H9 (cell line): ENCODE measurements at regions not wholly inside any gene's neighbourhood (a gene's known extent, or its start where the extent isn't known, plus 50 kb on each side); places are given as distances from the start of the nearest gene placed in this dataset.

ENCODE experiments used
- DNase-seq: peaks from one replicate; pipeline ENCODE4 v3.0.0-alpha.2; 2017
- H2AFZ ChIP-seq: one replicate; pipeline ENCODE4 v1.6.1; 2013; ENCODE audit warnings: mild to moderate bottlenecking, low read length, control low read depth, moderate library complexity
- H2AK5ac ChIP-seq: 2 replicates; pipeline ENCODE4 v1.6.1; 2013; ENCODE audit warnings: low read length, control low read depth, mixed read lengths; ENCODE audit not compliant: insufficient read length
- H2BK120ac ChIP-seq: one replicate; pipeline ENCODE4 v1.6.1; 2013; ENCODE audit warnings: low read depth, mild to moderate bottlenecking, low read length, control low read depth, inconsistent platforms; ENCODE audit not compliant: poor library complexity, severe bottlenecking
- H2BK12ac ChIP-seq: 2 replicates; pipeline ENCODE4 v1.6.1; 2013; ENCODE audit warnings: low read length, control low read depth, mixed read lengths, low read depth; ENCODE audit not compliant: insufficient read length
- H2BK15ac ChIP-seq: 2 replicates; pipeline ENCODE4 v1.6.1; 2013; ENCODE audit warnings: low read depth, low read length, control low read depth
- H2BK20ac ChIP-seq: one replicate; pipeline ENCODE4 v1.6.1; 2013; ENCODE audit warnings: low read depth, mild to moderate bottlenecking, low read length, control low read depth, inconsistent platforms; ENCODE audit not compliant: poor library complexity, severe bottlenecking
- H2BK5ac ChIP-seq: 2 replicates; pipeline ENCODE4 v1.6.1; 2013; ENCODE audit warnings: low read length, control low read depth, mixed read lengths; ENCODE audit not compliant: insufficient read length
- H3K14ac ChIP-seq: 2 replicates; pipeline ENCODE4 v1.6.1; 2013; ENCODE audit warnings: low read length, control low read depth; ENCODE audit not compliant: insufficient read depth
- H3K18ac ChIP-seq: 2 replicates; pipeline ENCODE4 v1.6.1; 2013; ENCODE audit warnings: low read depth, mild to moderate bottlenecking, mixed read lengths, low read length, control low read depth; ENCODE audit not compliant: insufficient read length
- H3K23ac ChIP-seq: 2 replicates; pipeline ENCODE4 v1.6.1; 2013; ENCODE audit warnings: low read length, control low read depth, mixed read lengths, low read depth; ENCODE audit not compliant: insufficient read length
- H3K23me2 ChIP-seq: 2 replicates; pipeline ENCODE4 v1.6.1; 2013; ENCODE audit warnings: low read depth, mild to moderate bottlenecking, mixed read lengths, low read length, control low read depth; ENCODE audit not compliant: insufficient read length, poor library complexity, severe bottlenecking
- H3K27ac ChIP-seq: 2 replicates; pipeline ENCODE4 v1.5.1; 2013; ENCODE audit warnings: low read length, control low read depth, mixed read lengths, low read depth; ENCODE audit not compliant: insufficient read length
- H3K27me3 ChIP-seq: 2 replicates; pipeline ENCODE4 v1.6.1; 2013; ENCODE audit warnings: low read length, control low read depth, inconsistent platforms; ENCODE audit not compliant: insufficient read depth
- H3K4ac ChIP-seq: 2 replicates; pipeline ENCODE4 v1.6.1; 2013; ENCODE audit warnings: low read depth, mild to moderate bottlenecking, control low read depth, inconsistent platforms, low read length, moderate library complexity
- H3K4me1 ChIP-seq: 2 replicates; pipeline ENCODE4 v1.6.1; 2013; ENCODE audit warnings: low read length, control low read depth, inconsistent platforms; ENCODE audit not compliant: insufficient read depth
- H3K4me2 ChIP-seq: 2 replicates; pipeline ENCODE4 v1.6.1; 2013; ENCODE audit warnings: low read length, control low read depth, mixed read lengths; ENCODE audit not compliant: insufficient read length, insufficient read depth
- H3K56ac ChIP-seq: 2 replicates; pipeline ENCODE4 v1.6.1; 2013; ENCODE audit warnings: low read depth, mild to moderate bottlenecking, mixed read lengths, low read length, control low read depth; ENCODE audit not compliant: insufficient read length
- H3K79me1 ChIP-seq: 2 replicates; pipeline ENCODE4 v1.6.1; 2013; ENCODE audit warnings: low read depth, mild to moderate bottlenecking, moderate library complexity, low read length, control low read depth, inconsistent platforms; ENCODE audit not compliant: insufficient read depth, poor library complexity, severe bottlenecking
- H3K79me2 ChIP-seq: 2 replicates; pipeline ENCODE4 v1.6.1; 2013; ENCODE audit warnings: low read length, control low read depth, inconsistent platforms; ENCODE audit not compliant: insufficient read depth
- H3K9ac ChIP-seq: 2 replicates; pipeline ENCODE4 v1.6.1; 2013; ENCODE audit warnings: low read length, control low read depth, mixed read lengths; ENCODE audit not compliant: insufficient read length; ENCODE audit errors: extremely low read depth
- H3K9me3 ChIP-seq: one replicate; pipeline ENCODE4 v1.6.1; 2013; ENCODE audit warnings: low read depth, low read length, inconsistent platforms; ENCODE audit not compliant: control insufficient read depth
- H3T11ph ChIP-seq: one replicate; pipeline ENCODE4 v1.6.1; 2013; ENCODE audit warnings: mild to moderate bottlenecking, low read length, control low read depth, inconsistent platforms
- H4K20me1 ChIP-seq: one replicate; pipeline ENCODE4 v1.6.1; 2013; ENCODE audit not compliant: control insufficient read depth, insufficient read length, insufficient read depth
- H4K5ac ChIP-seq: 2 replicates; pipeline ENCODE4 v1.6.1; 2013; ENCODE audit warnings: low read depth, mild to moderate bottlenecking, mixed read lengths, low read length, control low read depth; ENCODE audit not compliant: insufficient read length
- H4K8ac ChIP-seq: replicated peaks from 2 replicates; pipeline ENCODE4 v1.6.1; 2013; ENCODE audit warnings: low read length, control low read depth, mixed read lengths, low read depth; ENCODE audit not compliant: insufficient read length
- H4K91ac ChIP-seq: 2 replicates; pipeline ENCODE4 v1.6.1; 2013; ENCODE audit warnings: low read depth, mild to moderate bottlenecking, moderate library complexity, mixed read lengths, low read length, control low read depth; ENCODE audit not compliant: insufficient read length
- H3K27ac Mint-ChIP-seq, 3 experiments: 2 replicates in 2 of 3; 3 replicates in 1 of 3; pipeline ENCODE4 v1.8.0; 2020 to 2021; ENCODE audit warnings: mixed read lengths in 3 of 3, mild to moderate bottlenecking in 1 of 3, moderate library complexity in 1 of 3
- H3K27me3 Mint-ChIP-seq: 2 replicates; pipeline ENCODE4 v1.8.0; 2021; ENCODE audit warnings: low read depth, mild to moderate bottlenecking, moderate library complexity, mixed read lengths
- H3K36me3 Mint-ChIP-seq, 3 experiments: 2 replicates in 2 of 3; 3 replicates in 1 of 3; pipeline ENCODE4 v1.8.0; 2020 to 2021; ENCODE audit warnings: low read depth in 3 of 3, mixed read lengths in 3 of 3; ENCODE audit not compliant: insufficient read depth in 1 of 3
- H3K4me1 Mint-ChIP-seq, 2 experiments: 2 replicates each; pipeline ENCODE4 v1.8.0; 2020; ENCODE audit warnings: mixed read lengths in 2 of 2
- H3K4me3 Mint-ChIP-seq, 2 experiments: 2 replicates in 1 of 2; 3 replicates in 1 of 2; pipeline ENCODE4 v1.8.0; 2020 to 2021; ENCODE audit warnings: mild to moderate bottlenecking in 2 of 2, mixed read lengths in 2 of 2, moderate library complexity in 1 of 2
- H3K9me3 Mint-ChIP-seq, 2 experiments: 2 replicates in 1 of 2; 3 replicates in 1 of 2; pipeline ENCODE4 v1.8.0; 2020; ENCODE audit warnings: mild to moderate bottlenecking in 2 of 2, mixed read lengths in 2 of 2, moderate library complexity in 1 of 2
- CTCF ChIP-seq: fragments of 200-600 bp; sonication (generic); conservative IDR thresholded peaks from 3 replicates; pipeline ENCODE4 v1.8.0; 2021; ENCODE audit warnings: antibody characterized with exemption, mild to moderate bottlenecking
- WGBS: extraction: QIAGEN DNeasy Blood & Tissue Kit; methylation state at CpG from one replicate; pipeline ENCODE4 v1.1.7; 2013; ENCODE audit warnings: missing lambda C conversion rate, low lambda C conversion rate, mixed read lengths; ENCODE audit not compliant: insufficient read length; ENCODE audit errors: extremely low coverage; 5-methylcytosine and 5-hydroxymethylcytosine counted together

- Histone ChIP-seq H4K91ac (no peak overlapping the region), H3K23me2 (no peaks in the 10 kb centered on the region), H2AK5ac (no peak overlapping the region), H2BK120ac (no peak overlapping the region), H3K18ac (no peak overlapping the region), H3K4ac (no peak overlapping the region), H3K27ac (no peak overlapping the region), H3T11ph (no peak overlapping the region), H4K8ac (no peak overlapping the region), H2BK15ac (no peak overlapping the region), H3K56ac (no peak overlapping the region), H2BK5ac (no peak overlapping the region), H4K5ac (no peak overlapping the region), H2AFZ (no peak overlapping the region), H2BK12ac (no peak overlapping the region), H3K4me1 (no peaks in the 10 kb centered on the region), H2BK20ac (no peak overlapping the region), H4K20me1 (no peaks in the 10 kb centered on the region), H3K9ac (no peak overlapping the region), H3K9me3 (no peaks in the 10 kb centered on the region), H3K79me1 (no peaks in the 10 kb centered on the region), H3K4me2 (no peak overlapping the region), H3K14ac (no peak overlapping the region), H3K79me2 (no peaks in the 10 kb centered on the region), H3K27me3 (no peaks in the 10 kb centered on the region), H3K23ac (no peak overlapping the region)
- Mint-ChIP-seq H3K4me3 (no peak overlapping the region), H3K9me3 (no peaks in the 10 kb centered on the region), H3K36me3 (peaks cover 0 to 18% (median 4%) of the 10 kb centered on the region in 3 experiments; a peak in 5 of 7 replicates), H3K27ac (no peak overlapping the region), H3K27me3 (no peaks in the 10 kb centered on the region), H3K4me1 (no peaks in the 10 kb centered on the region)
- WGBS, result no CpG with 5 or more reads among the region's 2 CpGs
- DNase-seq, result no peak
- TF ChIP-seq CTCF, result no peak
These were observed 96.4 kb upstream of the IL12A start for GRCh38 chr3:159892171-159892795.
